T-helper 17 cell (primary cell): ENCODE measurements at regions not wholly inside any gene's neighbourhood (a gene's known extent, or its start where the extent isn't known, plus 50 kb on each side); places are given as distances from the start of the nearest gene placed in this dataset.
"Not testable (repeated sequence)": the region's sequence is repeated elsewhere in the genome, so short reads cannot be mapped to it uniquely, and the experiment has no call there.

Source experiments
- ATAC-seq: fragments of 150-1000 bp; cut with Tn5 transposase; 2 replicates; pipeline ENCODE4 v1.10.0; 2021; ENCODE audit warnings: mild to moderate bottlenecking, moderate library complexity
- DNase-seq, 3 donors: peaks; one replicate each; pipeline versions ENCODE4 v3.0.0 to v3.0.0-alpha.2; 2020 to 2021
- H3K9me3 ChIP-seq: one replicate; pipeline ENCODE4 v1.7.0; 2013; ENCODE audit warnings: low read length, mild to moderate bottlenecking; ENCODE audit not compliant: control insufficient read depth, poor library complexity, severe bottlenecking
- H3K27ac Mint-ChIP-seq: one replicate; pipeline ENCODE4 v1.8.0; 2022; ENCODE audit warnings: mild to moderate bottlenecking, moderate library complexity, mixed read lengths
- H3K27me3 Mint-ChIP-seq: one replicate; pipeline ENCODE4 v1.8.0; 2022; ENCODE audit warnings: mixed read lengths
- H3K36me3 Mint-ChIP-seq: one replicate; pipeline ENCODE4 v1.8.0; 2022; ENCODE audit warnings: low read depth, mixed read lengths
- H3K4me1 Mint-ChIP-seq: one replicate; pipeline ENCODE4 v1.8.0; 2022; ENCODE audit warnings: mild to moderate bottlenecking, mixed read lengths
- H3K4me3 Mint-ChIP-seq: one replicate; pipeline ENCODE4 v1.8.0; 2022; ENCODE audit warnings: mild to moderate bottlenecking, moderate library complexity, mixed read lengths

DNA sequence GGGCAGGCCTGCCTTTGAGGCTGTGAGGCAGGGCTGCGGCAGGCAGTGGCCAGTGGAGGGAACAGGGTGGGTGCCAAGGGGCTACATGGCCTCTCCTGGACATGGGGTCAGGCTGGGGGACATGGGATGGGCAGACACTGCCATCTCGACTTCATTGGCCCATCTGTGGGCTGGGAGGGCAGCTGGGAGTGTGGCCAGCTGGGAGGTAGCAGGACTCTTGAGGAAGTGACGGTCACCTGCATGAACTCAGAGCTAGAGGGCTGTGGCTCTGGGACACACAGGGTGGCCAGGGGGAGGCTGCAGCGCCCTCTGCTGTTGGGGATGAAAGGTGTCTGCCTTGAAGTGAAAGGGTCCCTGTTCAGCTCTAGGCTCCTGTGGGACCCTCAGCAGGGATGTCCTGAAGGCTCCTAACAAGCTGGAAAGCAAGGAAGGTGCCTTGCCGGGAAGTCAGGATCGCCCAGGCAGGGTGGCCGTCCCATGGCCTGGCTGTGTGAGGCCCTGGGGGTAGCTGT is 244.0 kb downstream of the ANKRD30B start:
- H3K27me3 Mint-ChIP-seq, H3K9me3 ChIP-seq, H3K27ac Mint-ChIP-seq, H3K36me3 Mint-ChIP-seq, H3K4me3 Mint-ChIP-seq, ATAC-seq, H3K4me1 Mint-ChIP-seq, DNase-seq: not testable (repeated sequence)

GRCh38 chr18:14992758-14993157 is 244.8 kb downstream of the ANKRD30B start:
- H3K4me1 Mint-ChIP-seq, ATAC-seq, DNase-seq: not testable (repeated sequence)

GRCh38 chr18:14995023-14995422 is 247.1 kb downstream of the ANKRD30B start:
- H3K36me3 Mint-ChIP-seq, H3K27me3 Mint-ChIP-seq, H3K9me3 ChIP-seq, ATAC-seq, H3K4me3 Mint-ChIP-seq, H3K27ac Mint-ChIP-seq, DNase-seq, H3K4me1 Mint-ChIP-seq: not testable (repeated sequence)

More at GRCh38 chr18:14992758-14993157, 244.8 kb downstream of the ANKRD30B start:
- not testable (repeated sequence) for H3K4me3 Mint-ChIP-seq, H3K27ac Mint-ChIP-seq, H3K36me3 Mint-ChIP-seq, H3K9me3 ChIP-seq, H3K27me3 Mint-ChIP-seq

DNA sequence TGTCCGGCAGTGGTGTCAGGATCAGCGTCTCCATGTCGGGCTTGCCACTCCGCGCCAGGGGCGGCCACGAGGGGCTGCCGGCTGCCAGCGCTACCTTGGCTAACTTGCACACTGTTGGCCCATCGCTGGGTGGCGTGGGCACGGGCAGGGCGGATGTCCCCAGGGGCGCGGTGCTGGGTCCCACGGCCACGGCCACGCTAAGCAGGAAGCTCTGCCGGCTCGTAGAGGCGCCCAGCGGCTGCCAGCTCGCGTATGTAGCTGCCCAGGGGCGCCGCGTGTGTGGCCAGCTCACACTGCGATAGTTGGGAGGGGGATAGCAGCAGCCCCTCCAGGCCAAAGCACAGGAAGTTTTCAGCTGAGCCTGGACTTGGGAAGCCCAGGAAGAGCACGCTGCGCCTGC is 249.4 kb downstream of the ANKRD30B start:
- H3K27me3 Mint-ChIP-seq = no peaks in the 10 kb centered on the region
- H3K27ac Mint-ChIP-seq = no peak overlapping the region
- no peaks in the 10 kb centered on the region for H3K9me3 ChIP-seq
- no peak overlapping the region for H3K4me3 Mint-ChIP-seq
- DNase-seq = no peak
- H3K4me1 Mint-ChIP-seq = no peaks in the 10 kb centered on the region
- no peaks in the 10 kb centered on the region for H3K36me3 Mint-ChIP-seq
- ATAC-seq = no peak

- H3K4me3 Mint-ChIP-seq, H3K4me1 Mint-ChIP-seq: not testable (repeated sequence)
Observed at GRCh38 chr18:14997899-14998298, 249.9 kb downstream of the ANKRD30B start.

GRCh38 chr18:14998360-14999042 is 250.5 kb downstream of the ANKRD30B start:
- not testable (repeated sequence) for H3K4me3 Mint-ChIP-seq, DNase-seq, H3K27ac Mint-ChIP-seq, H3K9me3 ChIP-seq, H3K36me3 Mint-ChIP-seq, ATAC-seq, H3K27me3 Mint-ChIP-seq, H3K4me1 Mint-ChIP-seq

More at GRCh38 chr18:14997899-14998298, 249.9 kb downstream of the ANKRD30B start:
- H3K36me3 Mint-ChIP-seq, ATAC-seq, H3K9me3 ChIP-seq, H3K27ac Mint-ChIP-seq, H3K27me3 Mint-ChIP-seq, DNase-seq: not testable (repeated sequence)

GRCh38 chr18:14999085-14999975 is 251.4 kb downstream of the ANKRD30B start:
- Mint-ChIP-seq H3K36me3 (no peaks in the 10 kb centered on the region), H3K4me3 (no peak overlapping the region), H3K4me1 (no peaks in the 10 kb centered on the region), H3K27me3 (no peaks in the 10 kb centered on the region), H3K27ac (no peak overlapping the region)
- DNase-seq = no peak
- H3K9me3 ChIP-seq = no peaks in the 10 kb centered on the region
- no peak for ATAC-seq

- H3K4me3 Mint-ChIP-seq, H3K27me3 Mint-ChIP-seq, H3K4me1 Mint-ChIP-seq, H3K9me3 ChIP-seq, DNase-seq, ATAC-seq, H3K36me3 Mint-ChIP-seq, H3K27ac Mint-ChIP-seq: not testable (repeated sequence)
Observed at GRCh38 chr18:15000119-15001037, 252.4 kb downstream of the ANKRD30B start.

DNA sequence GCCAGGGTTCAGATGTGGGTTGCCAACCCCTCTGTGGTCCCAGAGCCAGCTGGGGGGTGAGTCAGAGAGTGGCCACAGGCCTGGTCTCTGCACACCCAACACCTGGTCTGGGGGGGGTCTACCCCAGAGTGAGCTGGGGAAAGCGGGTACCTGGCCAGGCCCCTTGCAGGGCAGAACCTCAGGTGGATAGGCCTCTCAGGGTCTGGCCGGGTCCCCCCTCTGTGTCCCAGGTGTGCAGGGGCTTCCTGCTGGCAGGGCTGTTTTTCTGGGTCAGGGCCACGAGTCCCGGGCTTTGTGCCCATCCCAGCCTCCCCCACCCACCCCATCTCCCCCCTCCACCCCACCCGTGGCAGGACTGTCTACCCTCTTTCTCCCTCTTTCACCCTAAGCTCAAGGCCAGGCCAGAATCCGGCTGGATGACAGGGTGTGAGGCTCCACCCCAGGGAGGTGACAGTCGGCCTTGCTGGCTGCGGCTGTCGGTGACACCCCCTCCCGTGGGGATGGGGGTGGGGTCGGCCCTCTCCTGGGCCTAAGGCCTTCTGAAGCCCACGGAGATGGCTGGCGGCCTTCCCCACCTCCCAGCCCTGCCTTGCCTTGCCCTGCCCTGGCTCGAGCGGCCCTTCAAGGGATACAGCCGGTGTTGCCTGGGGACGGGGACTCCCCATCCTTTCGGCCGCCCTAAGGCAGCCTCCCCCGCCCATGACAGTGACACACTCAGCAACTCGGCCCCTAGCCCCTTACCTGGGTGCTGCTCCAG is 253.2 kb downstream of the ANKRD30B start:
- H3K9me3 ChIP-seq, ATAC-seq, H3K27ac Mint-ChIP-seq, H3K4me3 Mint-ChIP-seq, H3K27me3 Mint-ChIP-seq, H3K4me1 Mint-ChIP-seq, DNase-seq, H3K36me3 Mint-ChIP-seq: not testable (repeated sequence)

DNA sequence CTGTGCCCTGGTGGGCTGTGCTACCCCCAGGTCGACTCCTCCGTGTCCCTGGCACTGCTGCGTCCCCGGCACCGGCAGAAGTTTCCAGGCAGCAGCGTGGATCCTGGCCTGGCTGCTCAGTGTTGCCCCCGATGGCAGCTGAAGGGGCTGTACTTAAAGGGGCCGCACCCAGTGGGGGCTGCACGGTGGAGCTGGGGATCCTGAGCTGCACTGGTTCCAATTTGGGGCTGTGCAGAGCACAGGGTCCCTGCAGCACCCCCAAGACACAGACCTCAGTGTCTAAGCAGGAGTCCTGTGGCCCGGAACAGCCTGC is 253.8 kb downstream of the ANKRD30B start:
- not testable (repeated sequence) for ATAC-seq, H3K36me3 Mint-ChIP-seq, H3K4me3 Mint-ChIP-seq, H3K9me3 ChIP-seq, H3K4me1 Mint-ChIP-seq, H3K27me3 Mint-ChIP-seq, DNase-seq, H3K27ac Mint-ChIP-seq

GRCh38 chr18:15002765-15003164 is 254.8 kb downstream of the ANKRD30B start:
- not testable (repeated sequence) for H3K36me3 Mint-ChIP-seq, H3K27ac Mint-ChIP-seq, H3K4me1 Mint-ChIP-seq, DNase-seq, H3K27me3 Mint-ChIP-seq, ATAC-seq, H3K9me3 ChIP-seq, H3K4me3 Mint-ChIP-seq

DNA sequence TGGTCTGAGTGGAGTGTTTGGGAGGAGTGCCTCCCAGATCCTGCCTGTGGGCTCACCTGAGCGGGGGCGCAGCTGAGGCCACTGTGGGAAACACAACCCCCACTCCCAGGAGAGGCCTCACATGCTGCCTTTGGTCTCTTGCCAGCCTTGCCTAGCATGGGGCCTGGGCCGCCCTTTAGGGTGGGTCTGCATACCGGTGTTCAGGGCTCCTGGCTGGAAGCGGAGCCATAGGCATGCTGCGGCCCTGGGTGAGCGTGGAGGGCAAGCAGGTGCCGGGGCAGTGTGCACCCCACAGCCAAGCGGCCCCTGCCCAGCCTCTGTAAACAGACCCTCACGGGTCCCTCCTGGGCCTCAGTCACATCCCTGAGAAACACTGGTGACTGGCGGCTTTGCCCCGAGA is 255.3 kb downstream of the ANKRD30B start:
- not testable (repeated sequence) for H3K27me3 Mint-ChIP-seq

More for the DNA sequence above, 255.3 kb downstream of the ANKRD30B start:
- not testable (repeated sequence) for DNase-seq, H3K4me3 Mint-ChIP-seq, H3K36me3 Mint-ChIP-seq, H3K9me3 ChIP-seq, ATAC-seq, H3K27ac Mint-ChIP-seq, H3K4me1 Mint-ChIP-seq
